ENCODE measurements at regions not wholly inside any gene's neighbourhood (a gene's known extent, or its start where the extent isn't known, plus 50 kb on each side); places are given as distances from the start of the nearest gene placed in this dataset.
"Not testable (repeated sequence)": the region's sequence is repeated elsewhere in the genome, so short reads cannot be mapped to it uniquely, and the experiment has no call there.

GRCh38 chr4:68720723-68721122 lies 50.3 kb upstream of the UGT2B15 start:
- H3K4me2 ChIP-seq; H3K9me3 ChIP-seq; H3K9ac ChIP-seq; H3K79me2 ChIP-seq (ENCODE audit: insufficient read depth); H3K4me1 ChIP-seq (ENCODE audit: control insufficient read depth in 1 of 2, insufficient read depth in 2 of 2, low read depth in 1 of 2, low read length in 1 of 2); CTCF ChIA-PET; H4K20me1 ChIP-seq (ENCODE audit: insufficient read depth); H2AFZ ChIP-seq (ENCODE audit: low read depth); H3K27ac ChIP-seq (ENCODE audit: low read depth in 2 of 2, low read length in 1 of 2); DNase-seq; H3K9me2 ChIP-seq; H3F3A ChIP-seq (replicated peaks; ENCODE audit: insufficient read depth); H3K4me3 ChIP-seq (ENCODE audit: low read depth in 2 of 2, low read length in 1 of 2); POLR2A ChIA-PET; H3K27me3 ChIP-seq (ENCODE audit: insufficient read depth); H3K36me3 ChIP-seq (replicated peaks in 1 of 2; ENCODE audit: control insufficient read depth in 1 of 2, insufficient read depth in 2 of 2, low read length in 1 of 2): not testable (repeated sequence)
- WGBS (ENCODE audit: low lambda C conversion rate) = 0% methylated on average over 6 of the region's 6 CpGs

GRCh38 chr4:68724426-68724825 lies 54.0 kb upstream of the UGT2B15 start:
- H3K27me3 ChIP-seq (ENCODE audit: insufficient read depth) = no peaks in the 10 kb centered on the region
- TF ChIP-seq GATA2 (CRISPR knock-in tag; IDR thresholded peaks at IDR 0.05) (no peak), PBX3 (IDR thresholded peaks at IDR 0.05) (no peak), MEF2A (IDR thresholded peaks at IDR 0.05; ENCODE audit: borderline replicate concordance, low read depth) (no peak), FOXM1 (IDR thresholded peaks at IDR 0.05; ENCODE audit: low read depth) (no peak), GABPA (IDR thresholded peaks at IDR 0.05; ENCODE audit: low read depth) (no peak), SIN3A (IDR thresholded peaks at IDR 0.05; ENCODE audit: borderline replicate concordance, low read depth, low read length) (no peak), USF1 (IDR thresholded peaks at IDR 0.05; ENCODE audit: borderline replicate concordance, low read depth) (no peak), FOSL2 (IDR thresholded peaks at IDR 0.05; ENCODE audit: borderline replicate concordance, low read depth) (no peak), REST (IDR thresholded peaks at IDR 0.05; ENCODE audit: low read depth, low read length) (no peak), POLR2AphosphoS5 (IDR thresholded peaks at IDR 0.05; ENCODE audit: low read depth, low read length) (no peak), IRF3 (IDR thresholded peaks at IDR 0.05; ENCODE audit: low read depth, low read length) (no peak), SMC3 (IDR thresholded peaks at IDR 0.05; ENCODE audit: low read depth, low read length) (no peak)
- H3K9ac ChIP-seq = no peak overlapping the region
- no peaks in the 10 kb centered on the region for H3F3A ChIP-seq (replicated peaks; ENCODE audit: insufficient read depth)
- H3K79me2 ChIP-seq (ENCODE audit: insufficient read depth) = no peaks in the 10 kb centered on the region
- no peak overlapping the region for H3K4me3 ChIP-seq (ENCODE audit: low read depth in 2 of 2, low read length in 1 of 2)
- POLR2A ChIA-PET = no interaction called here
- no peaks in the 10 kb centered on the region for H3K36me3 ChIP-seq (replicated peaks in 1 of 2; ENCODE audit: control insufficient read depth in 1 of 2, insufficient read depth in 2 of 2, low read length in 1 of 2)
- H3K9me3 ChIP-seq = no peaks in the 10 kb centered on the region
- no peak for DNase-seq
- no peak overlapping the region for H2AFZ ChIP-seq (ENCODE audit: low read depth)
- no peak overlapping the region for H3K27ac ChIP-seq (ENCODE audit: low read depth in 2 of 2, low read length in 1 of 2)
- H3K9me2 ChIP-seq = no peaks in the 10 kb centered on the region
- H3K4me1 ChIP-seq (ENCODE audit: control insufficient read depth in 1 of 2, insufficient read depth in 2 of 2, low read depth in 1 of 2, low read length in 1 of 2) = no peaks in the 10 kb centered on the region
- no peak overlapping the region for H3K4me2 ChIP-seq
- CTCF ChIA-PET = no interaction called here
- H4K20me1 ChIP-seq (ENCODE audit: insufficient read depth) = no peaks in the 10 kb centered on the region
- WGBS (ENCODE audit: low lambda C conversion rate) = 5% methylated on average over 5 of the region's 7 CpGs
